ENCODE measurements at regions not wholly inside any gene's neighbourhood (a gene's known extent, or its start where the extent isn't known, plus 50 kb on each side); places are given as distances from the start of the nearest gene placed in this dataset.

DNA sequence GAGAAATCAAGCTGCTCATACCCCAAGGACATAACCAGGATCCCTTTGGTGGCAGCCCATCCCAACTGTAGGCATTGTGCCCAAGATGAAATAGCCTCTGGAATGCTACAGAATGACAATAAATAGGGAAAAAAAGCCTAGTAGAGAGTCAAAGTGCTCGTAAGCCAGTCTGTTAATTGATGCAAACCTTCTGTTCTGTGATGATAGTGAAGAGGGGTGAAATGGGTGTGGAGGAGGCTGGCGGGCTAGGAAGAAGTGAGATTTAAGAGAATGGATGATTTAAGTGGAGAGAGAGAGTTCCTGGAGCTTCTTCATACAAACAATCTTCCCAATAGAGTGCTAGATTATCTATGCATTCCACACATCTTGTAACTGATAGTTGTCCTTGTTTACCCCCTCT is 301.0 kb upstream of the PCSK5 start:
- TF ChIP-seq, protein P1, sequence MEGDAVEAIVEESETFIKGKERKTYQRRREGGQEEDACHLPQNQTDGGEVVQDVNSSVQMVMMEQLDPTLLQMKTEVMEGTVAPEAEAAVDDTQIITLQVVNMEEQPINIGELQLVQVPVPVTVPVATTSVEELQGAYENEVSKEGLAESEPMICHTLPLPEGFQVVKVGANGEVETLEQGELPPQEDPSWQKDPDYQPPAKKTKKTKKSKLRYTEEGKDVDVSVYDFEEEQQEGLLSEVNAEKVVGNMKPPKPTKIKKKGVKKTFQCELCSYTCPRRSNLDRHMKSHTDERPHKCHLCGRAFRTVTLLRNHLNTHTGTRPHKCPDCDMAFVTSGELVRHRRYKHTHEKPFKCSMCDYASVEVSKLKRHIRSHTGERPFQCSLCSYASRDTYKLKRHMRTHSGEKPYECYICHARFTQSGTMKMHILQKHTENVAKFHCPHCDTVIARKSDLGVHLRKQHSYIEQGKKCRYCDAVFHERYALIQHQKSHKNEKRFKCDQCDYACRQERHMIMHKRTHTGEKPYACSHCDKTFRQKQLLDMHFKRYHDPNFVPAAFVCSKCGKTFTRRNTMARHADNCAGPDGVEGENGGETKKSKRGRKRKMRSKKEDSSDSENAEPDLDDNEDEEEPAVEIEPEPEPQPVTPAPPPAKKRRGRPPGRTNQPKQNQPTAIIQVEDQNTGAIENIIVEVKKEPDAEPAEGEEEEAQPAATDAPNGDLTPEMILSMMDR (IDR thresholded peaks at IDR 0.05; ENCODE audit: extremely low read depth in 1 of 2, insufficient read depth in 1 of 2, low read depth in 1 of 2, low read length in 2 of 2): no peak
- TF ChIP-seq GATA2 (IDR thresholded peaks at IDR 0.05; ENCODE audit: insufficient read depth, insufficient read length, low read depth, low read length) (no peak), JUN (IDR thresholded peaks at IDR 0.05; ENCODE audit: borderline replicate concordance, insufficient read depth, insufficient read length, low read depth) (no peak)
